HepG2 (cell line): ENCODE measurements at regions not wholly inside any gene's neighbourhood (a gene's known extent, or its start where the extent isn't known, plus 50 kb on each side); places are given as distances from the start of the nearest gene placed in this dataset.
A peak's percentile ranks its signal among the peaks of the same experiment; 100 is the strongest.

Experiments used
- CBFB ChIP-seq: sonication (generic); formaldehyde crosslinking; IDR thresholded peaks from 2 replicates; pipeline ENCODE4 v1.4.0; 2020; ENCODE audit warnings: missing genetic modification reagents
- DMAP1 ChIP-seq: IDR thresholded peaks from 2 replicates; pipeline ENCODE4 v1.6.1; 2016
- FOXJ3 ChIP-seq: sonication (generic); formaldehyde crosslinking; IDR thresholded peaks from 2 replicates; pipeline ENCODE4 v1.4.0; 2020; ENCODE audit warnings: missing genetic modification reagents, mild to moderate bottlenecking, borderline replicate concordance
- IKZF1 ChIP-seq: fragments of 450-650 bp; IDR thresholded peaks from 2 replicates; pipeline ENCODE4 v1.7.1; 2016
- KLF11 ChIP-seq: IDR thresholded peaks from 2 replicates; pipeline ENCODE4 v1.6.1; 2016; ENCODE audit warnings: missing compliant biosample characterization
- MBNL3 ChIP-seq: fragments of 250-450 bp; sonication (Bioruptor Pico); conservative IDR thresholded peaks from 2 replicates; pipeline ENCODE4 v1.8.0; 2022; ENCODE audit warnings: mild to moderate bottlenecking, inconsistent platforms
- NR2F2 ChIP-seq: IDR thresholded peaks from 2 replicates; pipeline ENCODE4 v1.6.1; 2012; ENCODE audit warnings: low read depth, inconsistent platforms, borderline replicate concordance
- POGZ ChIP-seq: sonication (generic); formaldehyde crosslinking; IDR thresholded peaks from 2 replicates; pipeline ENCODE4 v1.4.0; 2020; ENCODE audit warnings: mild to moderate bottlenecking, missing genetic modification reagents
- RBFOX2 ChIP-seq: fragments of 200-400 bp; formaldehyde crosslinking; IDR thresholded peaks from 2 replicates; pipeline ENCODE4 v1.6.1; 2017; ENCODE audit warnings: low read depth, mild to moderate bottlenecking, low read length
- U2AF1 ChIP-seq: fragments of 200-400 bp; formaldehyde crosslinking; optimal IDR thresholded peaks from 2 replicates; pipeline ENCODE3; 2017; ENCODE audit warnings: mild to moderate bottlenecking, low read depth, low read length
- ZNF30 ChIP-seq: sonication (generic); formaldehyde crosslinking; IDR thresholded peaks from 2 replicates; pipeline ENCODE4 v1.5.0; 2020; ENCODE audit warnings: mild to moderate bottlenecking, missing genetic modification reagents
- ZNF317 ChIP-seq: sonication (generic); formaldehyde crosslinking; IDR thresholded peaks from 2 replicates; pipeline ENCODE4 v1.5.0; 2020; ENCODE audit warnings: mild to moderate bottlenecking, missing genetic modification reagents
- ZNF337 ChIP-seq: sonication (generic); formaldehyde crosslinking; IDR thresholded peaks from 2 replicates; pipeline ENCODE4 v1.5.1; 2020; ENCODE audit warnings: missing genetic modification reagents, low read depth, mild to moderate bottlenecking, borderline replicate concordance
- ZNF83 ChIP-seq: sonication (generic); formaldehyde crosslinking; IDR thresholded peaks from 2 replicates; pipeline ENCODE4 v1.4.0; 2020; ENCODE audit warnings: missing genetic modification reagents, mild to moderate bottlenecking, borderline replicate concordance
- ZNF891 ChIP-seq: sonication (generic); formaldehyde crosslinking; IDR thresholded peaks from 2 replicates; pipeline ENCODE4 v1.5.0; 2020; ENCODE audit warnings: mild to moderate bottlenecking, missing genetic modification reagents
- TF ChIP-seq, protein P1 (sequence below): sonication (generic); formaldehyde crosslinking; IDR thresholded peaks from 2 replicates; pipeline ENCODE4 v1.5.1; 2020; ENCODE audit warnings: mild to moderate bottlenecking, missing genetic modification reagents, borderline replicate concordance
- TF ChIP-seq, protein P2 (sequence below): sonication (generic); formaldehyde crosslinking; IDR thresholded peaks from 2 replicates; pipeline ENCODE4 v1.4.0; 2020; ENCODE audit warnings: missing genetic modification reagents, borderline replicate concordance
- TF ChIP-seq, protein P3 (sequence below), 2 experiments: sonication (generic) in 1 of 2; formaldehyde crosslinking in 1 of 2; IDR thresholded peaks; 2 replicates each; pipeline versions ENCODE4 v1.6.1 to v1.9.0; 2014 to 2022; ENCODE audit warnings: antibody characterized with exemption in 1 of 2, borderline replicate concordance in 1 of 2, inconsistent platforms in 1 of 2, low read depth in 1 of 2, missing genetic modification reagents in 1 of 2

DNA sequence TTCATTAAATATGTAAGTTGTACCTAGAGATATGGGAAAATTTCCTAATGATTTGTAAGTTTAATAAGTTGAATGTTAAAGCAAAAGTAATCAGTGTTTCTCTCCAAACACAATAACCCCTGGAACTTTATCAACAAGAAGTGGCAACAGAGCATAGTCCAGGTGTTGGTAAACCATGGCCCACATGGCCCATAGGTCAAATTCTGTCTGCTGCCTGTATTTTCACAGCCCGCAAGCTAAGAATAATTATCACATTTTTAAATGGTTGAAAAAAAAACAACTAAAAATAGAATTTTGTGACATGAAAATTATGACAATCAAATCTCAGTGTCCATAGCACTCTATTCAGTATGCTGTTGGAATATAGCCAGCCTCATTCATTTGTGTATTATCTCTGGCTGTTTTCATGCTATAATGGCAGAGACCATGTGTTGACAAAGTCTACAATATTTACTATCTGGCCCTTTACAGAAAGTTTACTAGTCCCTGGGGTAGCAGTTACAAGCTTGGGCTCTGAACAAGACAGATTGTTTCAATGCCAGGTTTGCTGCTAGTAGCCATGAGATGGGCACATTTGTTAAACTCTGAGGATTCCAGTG, 395.8 kb downstream of the GASK1B start (continued):
- TF ChIP-seq ZNF83: no peak
- TF ChIP-seq U2AF1: no peak
- no peak for TF ChIP-seq CBFB (CRISPR knock-in tag)
- TF ChIP-seq DMAP1 (CRISPR knock-in tag): no peak
- TF ChIP-seq, protein P1, sequence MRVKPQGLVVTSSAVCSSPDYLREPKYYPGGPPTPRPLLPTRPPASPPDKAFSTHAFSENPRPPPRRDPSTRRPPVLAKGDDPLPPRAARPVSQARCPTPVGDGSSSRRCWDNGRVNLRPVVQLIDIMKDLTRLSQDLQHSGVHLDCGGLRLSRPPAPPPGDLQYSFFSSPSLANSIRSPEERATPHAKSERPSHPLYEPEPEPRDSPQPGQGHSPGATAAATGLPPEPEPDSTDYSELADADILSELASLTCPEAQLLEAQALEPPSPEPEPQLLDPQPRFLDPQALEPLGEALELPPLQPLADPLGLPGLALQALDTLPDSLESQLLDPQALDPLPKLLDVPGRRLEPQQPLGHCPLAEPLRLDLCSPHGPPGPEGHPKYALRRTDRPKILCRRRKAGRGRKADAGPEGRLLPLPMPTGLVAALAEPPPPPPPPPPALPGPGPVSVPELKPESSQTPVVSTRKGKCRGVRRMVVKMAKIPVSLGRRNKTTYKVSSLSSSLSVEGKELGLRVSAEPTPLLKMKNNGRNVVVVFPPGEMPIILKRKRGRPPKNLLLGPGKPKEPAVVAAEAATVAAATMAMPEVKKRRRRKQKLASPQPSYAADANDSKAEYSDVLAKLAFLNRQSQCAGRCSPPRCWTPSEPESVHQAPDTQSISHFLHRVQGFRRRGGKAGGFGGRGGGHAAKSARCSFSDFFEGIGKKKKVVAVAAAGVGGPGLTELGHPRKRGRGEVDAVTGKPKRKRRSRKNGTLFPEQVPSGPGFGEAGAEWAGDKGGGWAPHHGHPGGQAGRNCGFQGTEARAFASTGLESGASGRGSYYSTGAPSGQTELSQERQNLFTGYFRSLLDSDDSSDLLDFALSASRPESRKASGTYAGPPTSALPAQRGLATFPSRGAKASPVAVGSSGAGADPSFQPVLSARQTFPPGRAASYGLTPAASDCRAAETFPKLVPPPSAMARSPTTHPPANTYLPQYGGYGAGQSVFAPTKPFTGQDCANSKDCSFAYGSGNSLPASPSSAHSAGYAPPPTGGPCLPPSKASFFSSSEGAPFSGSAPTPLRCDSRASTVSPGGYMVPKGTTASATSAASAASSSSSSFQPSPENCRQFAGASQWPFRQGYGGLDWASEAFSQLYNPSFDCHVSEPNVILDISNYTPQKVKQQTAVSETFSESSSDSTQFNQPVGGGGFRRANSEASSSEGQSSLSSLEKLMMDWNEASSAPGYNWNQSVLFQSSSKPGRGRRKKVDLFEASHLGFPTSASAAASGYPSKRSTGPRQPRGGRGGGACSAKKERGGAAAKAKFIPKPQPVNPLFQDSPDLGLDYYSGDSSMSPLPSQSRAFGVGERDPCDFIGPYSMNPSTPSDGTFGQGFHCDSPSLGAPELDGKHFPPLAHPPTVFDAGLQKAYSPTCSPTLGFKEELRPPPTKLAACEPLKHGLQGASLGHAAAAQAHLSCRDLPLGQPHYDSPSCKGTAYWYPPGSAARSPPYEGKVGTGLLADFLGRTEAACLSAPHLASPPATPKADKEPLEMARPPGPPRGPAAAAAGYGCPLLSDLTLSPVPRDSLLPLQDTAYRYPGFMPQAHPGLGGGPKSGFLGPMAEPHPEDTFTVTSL (CRISPR knock-in tag): peak; percentile 82; the same call in 1 of the 2 replicates
- no peak for TF ChIP-seq ZNF30 (CRISPR knock-in tag)
- TF ChIP-seq, protein P2, sequence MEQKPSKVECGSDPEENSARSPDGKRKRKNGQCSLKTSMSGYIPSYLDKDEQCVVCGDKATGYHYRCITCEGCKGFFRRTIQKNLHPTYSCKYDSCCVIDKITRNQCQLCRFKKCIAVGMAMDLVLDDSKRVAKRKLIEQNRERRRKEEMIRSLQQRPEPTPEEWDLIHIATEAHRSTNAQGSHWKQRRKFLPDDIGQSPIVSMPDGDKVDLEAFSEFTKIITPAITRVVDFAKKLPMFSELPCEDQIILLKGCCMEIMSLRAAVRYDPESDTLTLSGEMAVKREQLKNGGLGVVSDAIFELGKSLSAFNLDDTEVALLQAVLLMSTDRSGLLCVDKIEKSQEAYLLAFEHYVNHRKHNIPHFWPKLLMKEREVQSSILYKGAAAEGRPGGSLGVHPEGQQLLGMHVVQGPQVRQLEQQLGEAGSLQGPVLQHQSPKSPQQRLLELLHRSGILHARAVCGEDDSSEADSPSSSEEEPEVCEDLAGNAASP (CRISPR knock-in tag): no peak
- no peak for TF ChIP-seq ZNF337 (CRISPR knock-in tag)
- no peak for TF ChIP-seq IKZF1
- TF ChIP-seq NR2F2: peak; percentile 59; the same call in 1 of the 2 replicates
- 0 out of 2 replicates have a peak, but pooled peaks have one; percentile 40 for TF ChIP-seq ZNF317 (CRISPR knock-in tag)
- no peak for TF ChIP-seq MBNL3
- no peak for TF ChIP-seq ZNF891 (CRISPR knock-in tag)
- TF ChIP-seq RBFOX2: no peak
- TF ChIP-seq, protein P3, sequence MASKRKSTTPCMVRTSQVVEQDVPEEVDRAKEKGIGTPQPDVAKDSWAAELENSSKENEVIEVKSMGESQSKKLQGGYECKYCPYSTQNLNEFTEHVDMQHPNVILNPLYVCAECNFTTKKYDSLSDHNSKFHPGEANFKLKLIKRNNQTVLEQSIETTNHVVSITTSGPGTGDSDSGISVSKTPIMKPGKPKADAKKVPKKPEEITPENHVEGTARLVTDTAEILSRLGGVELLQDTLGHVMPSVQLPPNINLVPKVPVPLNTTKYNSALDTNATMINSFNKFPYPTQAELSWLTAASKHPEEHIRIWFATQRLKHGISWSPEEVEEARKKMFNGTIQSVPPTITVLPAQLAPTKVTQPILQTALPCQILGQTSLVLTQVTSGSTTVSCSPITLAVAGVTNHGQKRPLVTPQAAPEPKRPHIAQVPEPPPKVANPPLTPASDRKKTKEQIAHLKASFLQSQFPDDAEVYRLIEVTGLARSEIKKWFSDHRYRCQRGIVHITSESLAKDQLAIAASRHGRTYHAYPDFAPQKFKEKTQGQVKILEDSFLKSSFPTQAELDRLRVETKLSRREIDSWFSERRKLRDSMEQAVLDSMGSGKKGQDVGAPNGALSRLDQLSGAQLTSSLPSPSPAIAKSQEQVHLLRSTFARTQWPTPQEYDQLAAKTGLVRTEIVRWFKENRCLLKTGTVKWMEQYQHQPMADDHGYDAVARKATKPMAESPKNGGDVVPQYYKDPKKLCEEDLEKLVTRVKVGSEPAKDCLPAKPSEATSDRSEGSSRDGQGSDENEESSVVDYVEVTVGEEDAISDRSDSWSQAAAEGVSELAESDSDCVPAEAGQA (IDR thresholded peaks at IDR 0.05; ENCODE audit: low read depth): no peak
- TF ChIP-seq, protein P3 (CRISPR knock-in tag; IDR thresholded peaks at IDR 0.05; ENCODE audit: borderline replicate concordance): no peak
- peak; percentile 39; the same call in 1 of the 2 replicates for TF ChIP-seq POGZ (CRISPR knock-in tag)
- 0 out of 2 replicates have a peak, but pooled peaks have one; percentile 27 for TF ChIP-seq FOXJ3 (CRISPR knock-in tag)
- TF ChIP-seq KLF11 (CRISPR knock-in tag): no peak
